Retinal pigment epithelial cell (primary cell): ENCODE measurements at regions not wholly inside any gene's neighbourhood (a gene's known extent, or its start where the extent isn't known, plus 50 kb on each side); places are given as distances from the start of the nearest gene placed in this dataset.

Experiments
- DNase-seq: peaks from one replicate; pipeline ENCODE4 v3.0.0-alpha.2; 2010; ENCODE audit warnings: low read depth
- H3K4me3 ChIP-seq: 2 replicates; pipeline ENCODE4 v1.5.1; 2011; ENCODE audit warnings: mild to moderate bottlenecking, low read length, control low read depth, moderate library complexity
- CTCF ChIP-seq: conservative IDR thresholded peaks from 2 replicates; pipeline ENCODE4 v1.5.1; 2011; ENCODE audit warnings: low read depth, low read length, control low read depth, inconsistent platforms

- H3K4me3 ChIP-seq = no peak overlapping the region
- no peak for TF ChIP-seq CTCF
- DNase-seq = no peak
Measured at GRCh38 chr11:70697701-70698100, 299.4 kb downstream of the CTTN start.

GRCh38 chr11:70698871-70699270, 300.5 kb downstream of the CTTN start:
- no peak for TF ChIP-seq CTCF
- no peak overlapping the region for H3K4me3 ChIP-seq
- no peak for DNase-seq

- TF ChIP-seq CTCF = no peak
- no peak for DNase-seq
- no peak overlapping the region for H3K4me3 ChIP-seq
Measured at GRCh38 chr11:70699294-70700221, 301.2 kb downstream of the CTTN start.

GRCh38 chr11:70700453-70700852, 302.1 kb downstream of the CTTN start:
- DNase-seq = no peak
- no peak overlapping the region for H3K4me3 ChIP-seq
- no peak for TF ChIP-seq CTCF

GRCh38 chr11:70700871-70701270, 302.5 kb downstream of the CTTN start:
- DNase-seq = no peak
- no peak overlapping the region for H3K4me3 ChIP-seq
- TF ChIP-seq CTCF = no peak

GRCh38 chr11:70702040-70702648, 303.8 kb downstream of the CTTN start:
- no peak overlapping the region for H3K4me3 ChIP-seq
- no peak for DNase-seq
- no peak for TF ChIP-seq CTCF
